Adrenal gland (tissue), 9 donors: ENCODE measurements at regions not wholly inside any gene's neighbourhood (a gene's known extent, or its start where the extent isn't known, plus 50 kb on each side); places are given as distances from the start of the nearest gene placed in this dataset.

ENCODE experiments used
- DNase-seq, 7 donors: peaks; one replicate each; pipeline ENCODE4 v3.0.0-alpha.2; 2019 to 2020
- H3K27ac ChIP-seq, 5 donors: fragments of 200-600 bp; sonication (generic) in 4 of 5; 1 replicate in 3 of 5; 2 replicates in 2 of 5; pipeline versions ENCODE4 v1.5.1 to v1.8.0; 2016 to 2020; ENCODE audit warnings: mild to moderate bottlenecking in 1 of 5
- H3K27me3 ChIP-seq: fragments of 200-600 bp; 2 replicates; pipeline ENCODE4 v1.8.0; 2021
- H3K36me3 ChIP-seq, 2 donors: fragments of 200-600 bp; replicated peaks in 1 of 2; 1 replicate in 1 of 2; 2 replicates in 1 of 2; pipeline versions ENCODE4 v1.5.1 to v1.8.0; 2018 to 2022
- H3K4me1 ChIP-seq, 2 donors: fragments of 200-600 bp; replicated peaks in 1 of 2; 1 replicate in 1 of 2; 2 replicates in 1 of 2; pipeline versions ENCODE4 v1.5.1 to v1.8.0; 2018 to 2021
- H3K4me3 ChIP-seq, 4 donors: fragments of 200-600 bp; sonication (generic) in 3 of 4; one replicate each; pipeline ENCODE4 v1.5.1; 2016 to 2018
- H3K9me3 ChIP-seq, 3 donors: fragments of 200-600 bp; sonication (generic) in 1 of 3; replicated peaks in 1 of 3; 1 replicate in 2 of 3; 2 replicates in 1 of 3; pipeline versions ENCODE4 v1.5.1 to v1.8.0; 2016 to 2021
- CTCF ChIP-seq, 6 experiments: fragments of 450-650 bp in 4 of 6; fragments of 200-600 bp in 2 of 6; sonication (generic) in 1 of 6; IDR thresholded peaks; 1 replicate in 5 of 6; 2 replicates in 1 of 6; pipeline versions ENCODE4 v1.5.1 to v1.8.0; 2016 to 2021; ENCODE audit warnings: antibody characterized with exemption in 6 of 6, mild to moderate bottlenecking in 2 of 6, moderate library complexity in 1 of 6
- POLR2A ChIP-seq, 2 donors: fragments of 450-650 bp; IDR thresholded peaks; one replicate each; pipeline ENCODE4 v1.6.1; 2017; ENCODE audit warnings: antibody characterized with exemption in 2 of 2, mild to moderate bottlenecking in 2 of 2, moderate library complexity in 1 of 2
- WGBS, 4 donors: extraction: QIAGEN DNeasy Blood & Tissue Kit in 2 of 4; methylation state at CpG; one replicate each; pipeline versions ENCODE4 v1.1.5 to v1.1.7; 2013 to 2017; 5-methylcytosine and 5-hydroxymethylcytosine counted together
- intact Hi-C, 2 donors: fragments of 100-400 bp; cut with DNase I; formaldehyde crosslinking; loops; one replicate each; pipeline versions ENCODE4 v1.14.1 to v1.15.0; 2022 to 2023
- donor health status: healthy with polysubstance abuse.
- donor health status: Bipolar disorder and iron deficiency.
- donor health status: DM: yes; HTN: yes; CAD: no.
- donor health status: DM: no; HTN: no; CAD: no.
- donor health status: DM: no; HTN: no; CAD: no.

- Histone ChIP-seq H3K27me3 (no peaks in the 10 kb centered on the region), H3K4me3 (no peak overlapping the region), H3K9me3 (no peaks in the 10 kb centered on the region), H3K27ac (no peak overlapping the region), H3K36me3 (no peaks in the 10 kb centered on the region), H3K4me1 (no peaks in the 10 kb centered on the region)
- WGBS, 4 donors = 81 to 96% (median 85%) methylated on average over 1 of the region's 1 CpG
- intact Hi-C loops = no loop called here
- TF ChIP-seq CTCF (IDR thresholded peaks at IDR 0.05) (no peak), POLR2A (IDR thresholded peaks at IDR 0.05) (no peak)
- no peak for DNase-seq
Observed at GRCh38 chr18:39396168-39396567, 1830.6 kb upstream of the CELF4 start.

- intact Hi-C loops = no loop called here
- TF ChIP-seq CTCF (IDR thresholded peaks at IDR 0.05) = no peak
- no peak for TF ChIP-seq POLR2A (IDR thresholded peaks at IDR 0.05)
- Histone ChIP-seq H3K4me3 (no peak overlapping the region), H3K27ac (no peak overlapping the region), H3K9me3 (no peaks in the 10 kb centered on the region), H3K27me3 (no peaks in the 10 kb centered on the region), H3K4me1 (no peaks in the 10 kb centered on the region), H3K36me3 (no peaks in the 10 kb centered on the region)
- DNase-seq = no peak
- WGBS, 4 donors = 62 to 77% (median 69%) methylated on average over 4 to 6 of the region's 6 CpGs
Observed at GRCh38 chr18:39389800-39390379, 1824.3 kb upstream of the CELF4 start.

GRCh38 chr18:39380866-39381265 is 1815.3 kb upstream of the CELF4 start:
- DNase-seq = no peak
- H3K27ac ChIP-seq = no peak overlapping the region
- H3K27me3 ChIP-seq = no peaks in the 10 kb centered on the region
- no peaks in the 10 kb centered on the region for H3K36me3 ChIP-seq
- H3K4me3 ChIP-seq = no peak overlapping the region
- WGBS, 4 donors = 71 to 80% (median 73%) methylated on average over 9 of the region's 9 CpGs
- no peaks in the 10 kb centered on the region for H3K9me3 ChIP-seq
- intact Hi-C loops = no loop called here
- H3K4me1 ChIP-seq = no peaks in the 10 kb centered on the region
- TF ChIP-seq POLR2A (IDR thresholded peaks at IDR 0.05) (no peak), CTCF (IDR thresholded peaks at IDR 0.05) (no peak)

- H3K27me3 ChIP-seq = no peaks in the 10 kb centered on the region
- H3K36me3 ChIP-seq = no peaks in the 10 kb centered on the region
- intact Hi-C loops = no loop called here
- H3K4me1 ChIP-seq = no peaks in the 10 kb centered on the region
- DNase-seq = no peak
- no peak for TF ChIP-seq POLR2A (IDR thresholded peaks at IDR 0.05)
- TF ChIP-seq CTCF (IDR thresholded peaks at IDR 0.05) = no peak
- H3K27ac ChIP-seq = no peak overlapping the region
- 75 to 80% (median 77%) methylated on average over 3 of the region's 3 CpGs for WGBS, 4 donors
- H3K9me3 ChIP-seq = no peaks in the 10 kb centered on the region
- no peak overlapping the region for H3K4me3 ChIP-seq
Observed at GRCh38 chr18:39380186-39380725, 1814.7 kb upstream of the CELF4 start.
